ENCODE measurements at regions not wholly inside any gene's neighbourhood (a gene's known extent, or its start where the extent isn't known, plus 50 kb on each side); places are given as distances from the start of the nearest gene placed in this dataset.
A peak's percentile ranks its signal among the peaks of the same experiment; 100 is the strongest.

GRCh38 chr12:127675936-127676335 is 591.0 kb upstream of the TMEM132C start:
- no peaks in the 10 kb centered on the region for H3K27me3 ChIP-seq (ENCODE audit: control insufficient read depth, insufficient read depth, low read length)
- no peaks in the 10 kb centered on the region for H3K9me3 ChIP-seq (ENCODE audit: control insufficient read depth, insufficient read depth, low read length)
- 76% methylated on average over 6 of the region's 6 CpGs for whole genome bisulfite sequencing (ENCODE audit: insufficient coverage)
- no peaks in the 10 kb centered on the region for H3K36me3 ChIP-seq (ENCODE audit: control insufficient read depth, insufficient read depth, low read length)
- H3K4me1 ChIP-seq (ENCODE audit: control insufficient read depth, insufficient read depth, low read length): no peaks in the 10 kb centered on the region
- ATAC-seq (no peak), DNase-seq (no peak)
- TF ChIP-seq, protein P1, sequence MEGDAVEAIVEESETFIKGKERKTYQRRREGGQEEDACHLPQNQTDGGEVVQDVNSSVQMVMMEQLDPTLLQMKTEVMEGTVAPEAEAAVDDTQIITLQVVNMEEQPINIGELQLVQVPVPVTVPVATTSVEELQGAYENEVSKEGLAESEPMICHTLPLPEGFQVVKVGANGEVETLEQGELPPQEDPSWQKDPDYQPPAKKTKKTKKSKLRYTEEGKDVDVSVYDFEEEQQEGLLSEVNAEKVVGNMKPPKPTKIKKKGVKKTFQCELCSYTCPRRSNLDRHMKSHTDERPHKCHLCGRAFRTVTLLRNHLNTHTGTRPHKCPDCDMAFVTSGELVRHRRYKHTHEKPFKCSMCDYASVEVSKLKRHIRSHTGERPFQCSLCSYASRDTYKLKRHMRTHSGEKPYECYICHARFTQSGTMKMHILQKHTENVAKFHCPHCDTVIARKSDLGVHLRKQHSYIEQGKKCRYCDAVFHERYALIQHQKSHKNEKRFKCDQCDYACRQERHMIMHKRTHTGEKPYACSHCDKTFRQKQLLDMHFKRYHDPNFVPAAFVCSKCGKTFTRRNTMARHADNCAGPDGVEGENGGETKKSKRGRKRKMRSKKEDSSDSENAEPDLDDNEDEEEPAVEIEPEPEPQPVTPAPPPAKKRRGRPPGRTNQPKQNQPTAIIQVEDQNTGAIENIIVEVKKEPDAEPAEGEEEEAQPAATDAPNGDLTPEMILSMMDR (IDR thresholded peaks at IDR 0.05): no peak
- no peak overlapping the region for H3K4me3 ChIP-seq (ENCODE audit: low read length)
- no peaks in the 10 kb centered on the region for H3K36me3 Mint-ChIP-seq
- H3K4me3 Mint-ChIP-seq: no peak overlapping the region
- H3K27me3 Mint-ChIP-seq (ENCODE audit: low read depth in 2 of 2): no peaks in the 10 kb centered on the region
- H3K9me3 Mint-ChIP-seq: no peaks in the 10 kb centered on the region
- intact Hi-C loops (cut with micrococcal nuclease): loop anchor here (10.0 kb wide), 1 partner anchor 571 kb away; no protein-coding TSS in a partner anchor
- no peaks in the 10 kb centered on the region for H3K4me1 Mint-ChIP-seq
- no peak overlapping the region for H3K27ac Mint-ChIP-seq
- no peak overlapping the region for H3K27ac ChIP-seq (ENCODE audit: low read length)

GRCh38 chr12:127677537-127678131 is 589.3 kb upstream of the TMEM132C start:
- TF ChIP-seq, protein P1 (IDR thresholded peaks at IDR 0.05): no peak
- H3K4me3 Mint-ChIP-seq: no peak overlapping the region
- Histone ChIP-seq H3K4me3 (ENCODE audit: low read length) (no peak overlapping the region), H3K9me3 (ENCODE audit: control insufficient read depth, insufficient read depth, low read length) (no peaks in the 10 kb centered on the region), H3K4me1 (ENCODE audit: control insufficient read depth, insufficient read depth, low read length) (no peaks in the 10 kb centered on the region), H3K36me3 (ENCODE audit: control insufficient read depth, insufficient read depth, low read length) (no peaks in the 10 kb centered on the region), H3K27ac (ENCODE audit: low read length) (no peak overlapping the region), H3K27me3 (ENCODE audit: control insufficient read depth, insufficient read depth, low read length) (no peaks in the 10 kb centered on the region)
- H3K4me1 Mint-ChIP-seq: no peaks in the 10 kb centered on the region
- WGBS (ENCODE audit: insufficient coverage): 35% methylated on average over 10 of the region's 10 CpGs
- ATAC-seq: no peak
- intact Hi-C loops (cut with micrococcal nuclease): loop anchor here (10.0 kb wide), 1 partner anchor 573 kb away; no protein-coding TSS in a partner anchor
- no peaks in the 10 kb centered on the region for H3K9me3 Mint-ChIP-seq
- peak in 1 of 2 donors; percentile 41 for DNase-seq
- H3K27ac Mint-ChIP-seq: no peak overlapping the region
- no peaks in the 10 kb centered on the region for H3K27me3 Mint-ChIP-seq (ENCODE audit: low read depth in 2 of 2)
- H3K36me3 Mint-ChIP-seq: no peaks in the 10 kb centered on the region

- Mint-ChIP-seq H3K27ac (no peak overlapping the region), H3K27me3 (ENCODE audit: low read depth in 2 of 2) (no peaks in the 10 kb centered on the region), H3K4me3 (no peak overlapping the region), H3K9me3 (no peaks in the 10 kb centered on the region), H3K4me1 (no peaks in the 10 kb centered on the region), H3K36me3 (no peaks in the 10 kb centered on the region)
- no peak overlapping the region for H3K4me3 ChIP-seq (ENCODE audit: low read length)
- TF ChIP-seq, protein P1 (IDR thresholded peaks at IDR 0.05): no peak
- H3K9me3 ChIP-seq (ENCODE audit: control insufficient read depth, insufficient read depth, low read length): no peaks in the 10 kb centered on the region
- no peaks in the 10 kb centered on the region for H3K4me1 ChIP-seq (ENCODE audit: control insufficient read depth, insufficient read depth, low read length)
- H3K27me3 ChIP-seq (ENCODE audit: control insufficient read depth, insufficient read depth, low read length): no peaks in the 10 kb centered on the region
- intact Hi-C loops (cut with micrococcal nuclease): loop anchor here (10.0 kb wide), 1 partner anchor 574 kb away; no protein-coding TSS in a partner anchor
- no peaks in the 10 kb centered on the region for H3K36me3 ChIP-seq (ENCODE audit: control insufficient read depth, insufficient read depth, low read length)
- 81% methylated on average over 7 of the region's 7 CpGs for WGBS (ENCODE audit: insufficient coverage)
- H3K27ac ChIP-seq (ENCODE audit: low read length): no peak overlapping the region
- DNase-seq: no peak
- no peak for ATAC-seq
These were observed 588.0 kb upstream of the TMEM132C start for GRCh38 chr12:127678945-127679344.

- Mint-ChIP-seq H3K27ac (no peak overlapping the region), H3K4me3 (no peak overlapping the region), H3K36me3 (no peaks in the 10 kb centered on the region), H3K4me1 (no peaks in the 10 kb centered on the region), H3K9me3 (no peaks in the 10 kb centered on the region), H3K27me3 (ENCODE audit: low read depth in 2 of 2) (no peaks in the 10 kb centered on the region)
- H3K9me3 ChIP-seq (ENCODE audit: control insufficient read depth, insufficient read depth, low read length): no peaks in the 10 kb centered on the region
- intact Hi-C loops (cut with micrococcal nuclease): no loop called here
- DNase-seq: no peak
- H3K27ac ChIP-seq (ENCODE audit: low read length): no peak overlapping the region
- no peaks in the 10 kb centered on the region for H3K4me1 ChIP-seq (ENCODE audit: control insufficient read depth, insufficient read depth, low read length)
- ATAC-seq: no peak
- 78% methylated on average over 6 of the region's 6 CpGs for WGBS (ENCODE audit: insufficient coverage)
- TF ChIP-seq, protein P1 (IDR thresholded peaks at IDR 0.05): no peak
- H3K36me3 ChIP-seq (ENCODE audit: control insufficient read depth, insufficient read depth, low read length): no peaks in the 10 kb centered on the region
- no peak overlapping the region for H3K4me3 ChIP-seq (ENCODE audit: low read length)
- H3K27me3 ChIP-seq (ENCODE audit: control insufficient read depth, insufficient read depth, low read length): no peaks in the 10 kb centered on the region
These were observed 586.5 kb upstream of the TMEM132C start for GRCh38 chr12:127680516-127680915.

Data from natural killer cell (primary cell).